SK-N-SH treated with all-trans-retinoic acid at 6 μM for 48 hours (cell line): ENCODE measurements at regions not wholly inside any gene's neighbourhood (a gene's known extent, or its start where the extent isn't known, plus 50 kb on each side); places are given as distances from the start of the nearest gene placed in this dataset.
"Not testable (repeated sequence)": the region's sequence is repeated elsewhere in the genome, so short reads cannot be mapped to it uniquely, and the experiment has no call there.

Experiments used
- ARNTL ChIP-seq: fragments of 450-650 bp; formaldehyde crosslinking; IDR thresholded peaks from 2 replicates; pipeline ENCODE4 v1.5.0; 2020; ENCODE audit warnings: low read depth, mild to moderate bottlenecking, moderate library complexity, borderline replicate concordance
- RARB ChIP-seq: fragments of 250-450 bp; sonication (Bioruptor Pico); IDR thresholded peaks from 2 replicates; pipeline ENCODE4 v1.8.0; 2021; ENCODE audit warnings: mild to moderate bottlenecking, moderate library complexity

GRCh38 chr17:71106056-71106455 is 936.7 kb downstream of the KCNJ2 start:
- TF ChIP-seq RARB, ARNTL (CRISPR knock-in tag): not testable (repeated sequence)
